ENCODE measurements at regions not wholly inside any gene's neighbourhood (a gene's known extent, or its start where the extent isn't known, plus 50 kb on each side); places are given as distances from the start of the nearest gene placed in this dataset.
"Not testable (repeated sequence)": the region's sequence is repeated elsewhere in the genome, so short reads cannot be mapped to it uniquely, and the experiment has no call there.

DNA sequence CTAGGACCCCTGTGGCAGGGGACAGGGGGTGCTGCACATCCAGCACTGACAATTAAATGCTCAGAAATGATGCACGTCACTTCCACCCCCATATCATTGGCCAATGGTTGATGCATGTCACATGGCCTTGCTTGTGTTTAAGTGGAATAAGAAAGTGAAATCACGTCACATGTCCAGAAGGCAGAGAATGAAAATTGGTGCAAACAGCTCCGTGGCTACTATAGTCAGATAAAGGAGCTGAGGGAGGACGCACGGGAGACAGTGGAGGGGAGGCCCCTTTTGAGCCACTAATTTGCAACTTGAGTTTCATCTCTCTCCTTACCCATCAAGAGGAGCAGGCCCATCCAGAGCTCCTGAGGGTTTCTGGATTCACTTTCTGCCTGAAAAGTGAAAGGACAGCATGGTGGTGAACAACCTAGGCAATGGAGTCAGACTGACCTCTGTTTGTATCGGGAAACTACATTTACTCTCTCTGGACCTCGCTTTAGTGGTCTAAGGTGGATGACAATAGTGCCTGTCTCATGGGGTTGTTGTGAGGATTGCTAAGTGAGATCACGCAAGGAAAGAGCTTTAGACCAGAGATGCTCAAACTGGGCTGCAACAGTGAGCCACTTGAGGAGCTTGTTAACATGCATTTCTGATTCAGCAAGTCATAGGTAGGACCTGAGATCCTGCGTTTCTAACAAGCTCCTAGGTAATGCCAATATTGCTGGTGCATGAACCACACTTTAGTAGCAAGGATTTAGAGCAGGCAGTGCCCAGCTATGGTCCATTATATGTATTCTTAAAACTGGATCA, 133.9 kb upstream of the ADRA1B start:
- no peak for DNase-seq (ENCODE audit: extremely low read depth in 1 of 11, low read depth in 9 of 11, low spot score in 4 of 11)

DNA sequence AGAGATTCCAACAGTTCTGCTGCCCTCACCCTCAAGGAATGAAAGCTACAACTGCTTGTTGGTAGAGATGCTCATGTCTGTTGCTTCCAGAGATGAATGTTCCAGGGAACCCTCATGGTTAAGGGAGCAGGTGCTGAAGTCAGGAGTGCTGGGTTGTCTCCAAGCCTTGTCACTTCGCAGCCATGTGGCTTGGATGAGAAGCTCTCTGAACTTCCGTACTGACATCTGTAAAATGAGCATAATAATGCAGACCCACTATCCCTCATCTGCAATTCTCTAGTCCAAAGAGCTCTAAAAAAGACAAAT, 133.3 kb upstream of the ADRA1B start:
- DNase-seq (ENCODE audit: extremely low read depth in 1 of 11, low read depth in 9 of 11, low spot score in 4 of 11), result no peak

DNA sequence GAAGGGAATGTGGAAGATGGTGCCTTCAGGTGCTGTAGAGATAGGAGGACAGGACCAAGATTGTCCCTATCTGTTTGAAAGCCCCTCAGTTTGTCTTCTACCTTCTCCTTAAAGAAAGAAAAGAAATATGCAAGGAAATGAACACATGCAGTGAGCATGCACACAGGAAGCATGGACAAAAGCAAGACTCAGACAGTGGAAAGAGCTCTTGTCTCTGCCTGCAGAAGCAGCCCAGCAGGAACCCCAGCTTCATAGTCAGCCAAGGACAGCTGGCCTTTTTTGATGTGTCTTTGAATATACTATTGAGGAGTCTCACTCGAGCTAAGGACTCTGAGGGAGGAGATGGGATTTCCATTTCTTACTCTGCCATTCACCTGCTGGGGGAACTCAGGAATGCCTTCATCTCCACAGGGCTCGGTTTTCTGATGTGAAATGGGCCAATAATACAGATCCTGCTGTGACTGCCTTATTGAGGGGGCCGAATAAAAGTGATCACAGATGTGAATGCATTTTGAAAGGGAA, 132.5 kb upstream of the ADRA1B start:
- no peak for DNase-seq (ENCODE audit: extremely low read depth in 1 of 11, low read depth in 9 of 11, low spot score in 4 of 11)

DNA sequence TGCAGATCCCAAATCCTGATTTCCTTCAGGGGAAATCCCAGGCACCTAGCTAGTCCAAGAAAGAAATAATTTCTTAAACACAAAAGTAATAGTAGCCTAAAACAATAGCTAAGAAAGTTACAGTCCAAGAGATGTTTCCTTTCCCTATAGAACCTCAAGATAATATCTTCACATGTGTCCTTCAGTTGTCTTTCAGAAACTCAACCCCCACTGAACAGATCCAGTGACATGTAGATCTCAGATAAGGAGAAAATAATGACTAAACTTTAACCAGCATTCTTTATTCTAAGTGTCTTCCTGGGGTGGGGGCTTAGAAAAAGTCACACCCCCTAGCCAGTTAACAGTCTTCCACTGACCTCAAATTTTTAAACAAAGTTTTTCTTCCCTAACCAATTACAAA, 131.3 kb upstream of the ADRA1B start:
- DNase-seq (ENCODE audit: extremely low read depth in 1 of 11, low read depth in 9 of 11, low spot score in 4 of 11), result no peak

DNA sequence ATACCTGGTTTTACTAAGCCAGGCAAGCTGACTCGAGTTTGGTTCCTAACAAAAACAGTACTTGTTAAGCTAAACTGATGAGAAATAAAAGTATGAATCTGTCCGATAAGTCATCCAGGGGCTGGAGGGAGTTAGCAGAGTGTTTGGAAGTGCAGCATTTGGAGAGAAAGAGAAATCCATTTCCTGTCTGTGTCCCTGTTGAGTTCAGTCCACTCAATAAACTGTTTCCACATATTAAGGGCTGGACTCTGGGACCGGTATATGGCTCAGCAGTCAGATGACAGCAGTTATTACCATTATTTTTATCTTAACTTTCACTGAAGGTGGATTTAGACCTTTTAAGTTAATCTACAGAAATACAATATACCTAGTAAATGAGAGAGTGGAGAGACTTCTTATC, 130.6 kb upstream of the ADRA1B start:
- no peak for DNase-seq (ENCODE audit: extremely low read depth in 1 of 11, low read depth in 9 of 11, low spot score in 4 of 11)

DNA sequence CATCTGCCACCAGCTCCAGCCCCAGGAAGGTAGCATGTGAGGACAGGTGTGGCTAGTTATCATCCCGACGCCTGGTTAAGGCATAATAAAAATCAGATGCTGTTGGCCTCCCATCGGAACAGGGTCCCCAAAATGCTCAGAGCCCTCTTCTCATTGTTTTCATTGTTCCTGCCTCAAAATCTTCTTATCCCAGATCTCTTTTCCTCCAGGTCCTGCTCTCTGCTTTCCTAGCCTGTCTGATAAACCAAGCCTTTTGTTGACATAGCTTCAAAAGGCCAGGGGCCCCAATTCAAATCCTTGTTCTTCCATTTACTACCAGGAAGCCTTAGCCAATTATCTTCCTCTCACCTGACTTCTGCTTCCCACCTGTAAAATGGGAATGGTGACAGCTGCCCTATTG, 130.1 kb upstream of the ADRA1B start:
- DNase-seq (ENCODE audit: extremely low read depth in 1 of 11, low read depth in 9 of 11, low spot score in 4 of 11), result no peak

DNA sequence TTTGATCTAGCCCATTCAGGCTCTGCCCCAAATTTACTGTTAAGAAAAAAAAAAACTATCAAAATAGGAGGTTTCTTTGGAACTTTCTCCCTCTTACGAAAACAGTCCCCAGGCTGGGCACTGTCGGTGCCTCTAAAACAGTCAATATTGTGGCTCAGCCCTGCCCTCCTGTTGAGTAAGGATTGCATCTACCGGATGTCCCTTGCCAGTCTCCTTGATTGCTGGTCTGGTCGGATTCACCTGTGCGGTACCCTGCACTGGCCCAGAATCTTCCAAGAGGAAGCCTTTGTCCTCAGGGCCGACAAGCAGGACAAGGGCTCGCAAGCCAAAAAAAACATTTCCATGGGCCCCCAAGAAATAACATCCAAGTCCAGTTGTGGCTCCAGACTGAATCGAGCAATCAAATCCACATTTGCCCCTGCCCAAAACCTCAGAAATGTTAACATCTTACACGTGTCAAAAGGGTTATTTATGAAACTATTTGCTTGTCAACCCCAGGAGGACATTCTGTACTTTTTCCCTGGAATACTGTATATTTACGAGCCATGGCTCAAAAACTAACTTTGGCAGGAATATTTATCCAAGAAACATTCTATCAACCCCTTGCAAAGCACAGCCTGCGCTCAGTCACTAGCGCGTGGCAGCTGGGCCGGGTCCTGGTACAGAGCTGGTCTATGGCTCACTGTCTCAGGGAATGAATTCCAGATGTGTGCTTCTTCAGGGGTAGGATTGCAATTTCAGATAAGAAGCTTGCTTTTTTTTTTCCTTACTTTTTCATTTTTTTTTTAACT, 129.2 kb upstream of the ADRA1B start:
- DNase-seq (ENCODE audit: extremely low read depth in 1 of 11, low read depth in 9 of 11, low spot score in 4 of 11), result no peak

DNA sequence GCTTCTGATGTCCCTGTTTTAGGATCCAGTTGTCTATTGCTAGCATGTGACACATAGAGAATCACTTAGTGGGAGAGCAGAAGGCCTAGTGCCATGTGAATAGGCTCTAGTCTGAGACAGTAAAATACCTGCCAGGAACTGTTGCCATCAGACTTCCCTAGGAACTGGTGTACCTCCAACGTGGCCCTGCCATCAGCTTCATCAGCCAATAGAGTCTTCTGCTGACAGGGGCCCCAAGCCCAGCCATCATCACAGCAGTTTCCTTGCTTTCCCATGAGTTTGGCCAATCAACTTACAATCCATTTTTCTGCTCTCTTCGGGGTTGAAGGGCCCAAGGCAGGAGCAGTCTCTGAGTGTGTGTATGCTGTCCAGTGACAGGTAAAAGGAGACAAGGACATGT, 128.4 kb upstream of the ADRA1B start:
- DNase-seq (ENCODE audit: extremely low read depth in 1 of 11, low read depth in 9 of 11, low spot score in 4 of 11), result no peak

DNA sequence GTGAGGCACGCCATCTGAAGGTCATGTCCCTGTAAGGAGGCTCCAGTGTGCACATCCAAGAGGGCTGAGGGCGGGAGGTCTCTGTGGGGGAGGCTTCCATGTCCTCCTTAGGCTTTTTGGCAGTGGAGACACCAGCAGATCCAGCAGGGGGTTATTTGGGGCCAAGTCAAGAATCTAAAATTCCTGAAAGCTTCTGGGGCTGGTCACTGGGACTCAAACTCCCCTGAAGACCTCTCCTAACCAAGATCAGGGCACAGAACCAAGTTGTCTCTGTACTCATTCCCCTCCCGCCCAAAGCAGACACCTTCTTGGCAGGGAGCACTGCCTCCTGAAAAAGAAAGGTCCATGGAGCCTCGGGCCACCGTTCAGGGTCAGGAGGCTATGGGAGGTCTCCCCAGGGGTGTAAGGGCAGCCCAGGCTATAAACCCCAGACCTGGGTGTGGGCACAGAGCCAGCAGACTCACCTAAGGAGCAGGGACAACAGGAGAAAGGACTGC, 127.4 kb upstream of the ADRA1B start:
- DNase-seq (ENCODE audit: extremely low read depth in 1 of 11, low read depth in 9 of 11, low spot score in 4 of 11), result no peak

DNA sequence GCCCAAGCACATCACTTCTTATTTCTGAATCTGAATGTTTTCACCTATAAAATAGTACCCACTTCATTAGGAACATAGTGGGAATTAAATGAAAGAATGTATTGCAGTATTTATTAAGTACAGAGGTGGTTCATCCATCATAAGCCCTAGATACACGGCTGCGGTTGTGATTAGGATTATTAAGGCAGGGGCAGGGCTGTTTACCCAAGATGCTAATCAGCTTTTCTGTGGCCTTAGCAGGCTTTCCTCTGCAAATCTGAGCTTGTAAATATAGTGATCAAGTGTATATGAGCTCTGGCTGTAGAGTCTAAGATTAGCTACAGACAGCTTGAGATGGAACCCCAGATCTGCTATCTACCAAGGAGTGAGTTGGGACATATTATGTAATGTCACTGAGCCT, 124.1 kb upstream of the ADRA1B start:
- no peak for DNase-seq (ENCODE audit: extremely low read depth in 1 of 11, low read depth in 9 of 11, low spot score in 4 of 11)

DNA sequence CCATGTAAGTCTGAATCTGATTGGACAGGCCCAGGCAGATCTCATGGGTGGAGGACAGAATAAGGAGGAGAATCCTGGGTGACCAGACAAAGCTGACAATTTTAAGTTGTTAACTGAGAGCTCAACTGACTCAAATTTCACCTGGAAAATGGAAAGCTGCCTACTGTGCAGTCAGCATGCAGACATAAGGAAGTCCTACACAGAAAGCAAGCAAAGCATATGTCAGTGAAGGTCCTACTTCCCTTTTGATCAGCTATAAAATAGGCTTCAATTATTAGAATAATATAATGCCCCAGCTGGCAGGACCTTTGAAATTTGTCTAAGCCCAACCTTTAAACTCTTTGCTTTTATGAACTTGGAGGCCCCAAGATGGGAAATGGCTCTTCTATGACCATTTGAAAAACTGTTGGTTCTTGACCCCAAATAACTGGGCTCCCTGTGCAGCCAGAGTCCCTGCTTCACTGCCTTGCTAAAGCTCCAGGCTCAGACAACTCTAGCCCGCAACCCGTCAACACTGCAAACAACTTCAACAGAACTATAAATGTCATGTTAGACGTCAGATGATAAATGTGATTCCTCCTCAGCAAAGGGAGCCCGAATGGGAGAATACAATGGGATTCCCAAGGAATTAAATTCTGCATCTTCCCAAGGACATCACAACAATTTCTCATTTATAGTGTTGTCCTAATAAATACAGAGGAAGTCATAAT, 118.9 kb upstream of the ADRA1B start:
- DNase-seq (ENCODE audit: extremely low read depth in 1 of 11, low read depth in 9 of 11, low spot score in 4 of 11), result peak in 4 of 11 donors; percentile 24 to 40 (median 33)

DNA sequence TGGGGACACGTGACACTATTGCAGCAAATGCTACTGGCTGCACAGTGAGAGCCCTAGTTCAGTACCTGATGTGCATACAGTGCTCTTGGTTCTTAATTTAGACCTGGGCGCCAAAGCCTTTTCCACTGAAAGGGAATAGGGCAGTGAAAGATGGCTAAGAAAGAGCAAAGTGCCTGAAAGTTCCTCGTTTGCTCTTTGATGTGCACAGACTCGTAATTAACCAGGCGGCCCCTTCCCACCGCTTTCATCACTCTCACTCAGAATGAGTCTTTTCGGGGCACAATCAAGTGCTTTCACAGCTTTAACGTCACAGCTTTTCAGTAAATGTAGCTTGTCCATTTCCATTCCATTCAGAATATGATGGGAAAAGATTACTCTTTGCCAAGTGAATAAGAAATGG, 116.6 kb upstream of the ADRA1B start:
- no peak for DNase-seq (ENCODE audit: extremely low read depth in 1 of 11, low read depth in 9 of 11, low spot score in 4 of 11)

DNA sequence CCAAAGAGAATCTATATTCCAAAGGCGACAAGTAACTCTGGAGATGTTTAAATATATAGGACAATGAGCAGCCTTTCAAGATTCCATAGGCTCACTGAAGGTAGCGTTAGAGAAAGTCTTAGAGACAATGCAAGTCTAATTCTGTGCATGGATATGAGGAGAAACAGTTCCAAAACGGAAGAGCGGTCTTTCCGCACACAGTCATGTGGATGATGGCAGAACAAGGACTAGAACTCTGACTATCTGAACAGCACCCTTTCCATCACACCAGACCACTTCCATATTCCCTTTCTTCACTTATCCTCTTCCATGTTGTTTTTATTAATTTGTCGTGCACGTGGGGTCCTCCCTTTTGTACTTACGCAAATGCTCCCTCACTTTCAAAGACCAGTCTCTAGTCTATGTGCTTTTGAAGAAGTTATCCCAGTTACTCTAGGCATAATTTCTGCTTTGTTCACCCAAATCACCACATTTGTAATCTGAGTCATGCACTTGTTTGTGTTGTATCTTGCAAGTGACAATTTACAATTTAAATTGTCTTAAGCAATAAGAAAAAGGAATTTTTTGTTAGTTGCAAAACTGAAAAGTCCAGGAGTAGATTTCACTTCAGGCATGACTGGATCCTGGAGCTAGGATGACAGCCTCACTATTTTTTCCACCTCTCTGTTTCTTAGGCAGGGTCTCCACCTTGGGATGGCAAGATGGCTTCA, 116.0 kb upstream of the ADRA1B start:
- DNase-seq (ENCODE audit: extremely low read depth in 1 of 11, low read depth in 9 of 11, low spot score in 4 of 11), result no peak

DNA sequence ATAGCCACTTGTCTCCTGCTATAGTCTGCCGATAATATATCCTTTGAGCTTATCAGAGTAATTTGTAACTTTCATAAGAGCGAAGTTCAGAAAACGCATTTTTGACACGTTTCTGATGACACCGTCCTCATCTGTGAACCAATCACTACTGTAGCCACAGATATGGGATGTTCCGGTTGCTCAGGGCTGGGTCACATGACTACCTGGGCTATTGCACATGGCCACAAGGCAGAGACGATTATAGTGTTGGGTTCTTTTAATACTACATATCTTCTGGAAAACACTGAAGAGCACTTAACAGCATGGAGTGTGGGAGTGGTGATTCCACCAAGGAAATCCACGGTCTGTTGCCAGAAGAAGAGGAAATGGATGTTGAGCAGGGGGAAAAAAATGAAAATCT, 115.0 kb upstream of the ADRA1B start:
- no peak for DNase-seq (ENCODE audit: extremely low read depth in 1 of 11, low read depth in 9 of 11, low spot score in 4 of 11)

DNA sequence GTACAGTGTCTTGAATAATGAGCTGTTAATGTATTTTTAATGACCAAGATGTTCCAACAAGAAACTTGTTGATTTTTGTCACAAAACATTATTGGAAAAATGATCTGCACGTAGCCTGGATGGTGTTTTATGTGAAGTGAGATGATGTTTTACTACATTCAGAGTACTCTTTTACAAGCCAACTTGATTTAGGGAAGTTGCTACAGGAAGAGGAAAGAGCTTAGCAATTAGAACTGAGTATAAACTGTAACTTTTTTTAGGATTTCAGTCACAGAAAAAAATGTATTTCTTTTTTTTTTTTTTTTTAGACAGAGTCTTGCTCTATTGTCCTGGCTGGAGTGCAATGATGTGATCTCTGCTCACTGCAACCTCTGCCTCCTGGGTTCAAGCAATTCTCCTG, 113.6 kb upstream of the ADRA1B start:
- DNase-seq (ENCODE audit: extremely low read depth in 1 of 11, low read depth in 9 of 11, low spot score in 4 of 11), result no peak

DNA sequence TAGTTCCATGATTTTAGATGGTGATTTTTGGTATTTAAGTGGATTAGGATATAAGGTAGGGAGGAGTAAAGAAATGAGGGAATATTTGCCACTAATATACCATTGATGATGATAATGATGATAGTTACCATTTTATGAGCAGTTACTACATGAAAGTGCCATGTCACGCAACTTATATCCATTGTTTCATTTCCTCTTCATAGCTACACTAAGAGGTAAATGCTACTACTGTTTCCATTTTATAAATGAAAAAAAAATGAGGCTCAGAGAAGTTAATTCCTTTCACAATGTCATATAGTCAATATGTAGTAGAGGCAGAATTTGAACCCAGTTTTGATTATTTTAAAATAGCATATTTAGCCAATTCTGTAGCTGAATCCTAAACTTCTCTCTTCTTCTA, 112.2 kb upstream of the ADRA1B start:
- DNase-seq (ENCODE audit: extremely low read depth in 1 of 11, low read depth in 9 of 11, low spot score in 4 of 11), result no peak

DNA sequence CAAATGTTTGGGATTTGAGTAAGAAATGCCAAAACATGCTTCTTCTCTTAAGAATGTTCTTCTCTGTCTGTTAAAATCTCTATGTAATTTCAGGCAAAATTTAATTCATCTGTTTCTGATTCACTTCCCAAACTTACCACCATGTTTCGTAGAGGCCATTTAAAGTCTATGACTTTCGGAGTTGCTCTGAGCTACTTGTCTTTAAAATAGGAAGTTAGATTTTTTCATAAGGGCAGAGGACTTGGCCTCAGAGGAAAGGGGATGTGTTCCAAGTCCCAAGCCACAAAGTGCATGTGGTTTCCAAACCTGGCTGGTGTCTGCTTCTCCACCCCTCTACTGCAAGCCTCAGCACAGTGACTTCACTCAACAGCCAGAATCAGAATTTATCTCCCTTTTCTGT, 111.3 kb upstream of the ADRA1B start:
- DNase-seq (ENCODE audit: extremely low read depth in 1 of 11, low read depth in 9 of 11, low spot score in 4 of 11), result no peak

DNA sequence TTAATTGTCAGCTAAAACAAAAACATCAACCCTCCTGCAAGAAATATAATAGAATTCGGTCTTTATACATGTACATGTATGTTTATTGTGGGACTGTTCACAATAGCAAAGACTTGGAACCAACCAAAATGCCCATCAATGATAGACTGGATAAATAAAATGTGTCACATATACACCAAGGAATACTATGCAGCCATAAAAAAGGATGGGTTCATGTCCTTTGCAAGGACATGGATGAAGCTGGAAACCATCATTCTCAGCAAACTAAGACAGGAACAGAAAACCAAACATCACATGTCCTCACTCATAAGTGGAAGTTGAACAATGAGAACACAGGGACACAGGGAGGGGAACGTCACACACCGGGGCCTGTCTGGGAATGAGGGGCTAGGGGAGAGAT, 109.1 kb upstream of the ADRA1B start:
- DNase-seq (ENCODE audit: extremely low read depth in 1 of 11, low read depth in 9 of 11, low spot score in 4 of 11), result not testable (repeated sequence)

DNA sequence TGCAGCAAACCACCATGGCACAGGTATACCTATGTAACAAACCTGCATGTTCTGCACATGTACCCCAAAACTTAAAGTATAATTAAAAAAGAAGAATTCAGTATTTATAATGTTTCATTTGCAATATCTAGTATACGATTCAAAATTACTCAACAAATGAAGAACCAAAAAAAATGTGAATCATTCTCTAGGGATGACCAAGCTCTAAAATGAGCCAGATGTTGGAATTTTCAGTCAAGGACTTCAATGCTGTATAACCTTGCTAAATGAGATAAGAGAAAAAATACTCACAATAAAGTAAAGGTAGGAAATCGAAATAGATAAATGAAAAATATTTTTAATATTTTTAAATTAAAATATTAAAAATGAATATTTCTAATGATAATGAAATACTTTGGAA, 108.7 kb upstream of the ADRA1B start:
- DNase-seq (ENCODE audit: extremely low read depth in 1 of 11, low read depth in 9 of 11, low spot score in 4 of 11), result no peak
